ENCODE measurements at regions not wholly inside any gene's neighbourhood (a gene's known extent, or its start where the extent isn't known, plus 50 kb on each side); places are given as distances from the start of the nearest gene placed in this dataset.

DNA sequence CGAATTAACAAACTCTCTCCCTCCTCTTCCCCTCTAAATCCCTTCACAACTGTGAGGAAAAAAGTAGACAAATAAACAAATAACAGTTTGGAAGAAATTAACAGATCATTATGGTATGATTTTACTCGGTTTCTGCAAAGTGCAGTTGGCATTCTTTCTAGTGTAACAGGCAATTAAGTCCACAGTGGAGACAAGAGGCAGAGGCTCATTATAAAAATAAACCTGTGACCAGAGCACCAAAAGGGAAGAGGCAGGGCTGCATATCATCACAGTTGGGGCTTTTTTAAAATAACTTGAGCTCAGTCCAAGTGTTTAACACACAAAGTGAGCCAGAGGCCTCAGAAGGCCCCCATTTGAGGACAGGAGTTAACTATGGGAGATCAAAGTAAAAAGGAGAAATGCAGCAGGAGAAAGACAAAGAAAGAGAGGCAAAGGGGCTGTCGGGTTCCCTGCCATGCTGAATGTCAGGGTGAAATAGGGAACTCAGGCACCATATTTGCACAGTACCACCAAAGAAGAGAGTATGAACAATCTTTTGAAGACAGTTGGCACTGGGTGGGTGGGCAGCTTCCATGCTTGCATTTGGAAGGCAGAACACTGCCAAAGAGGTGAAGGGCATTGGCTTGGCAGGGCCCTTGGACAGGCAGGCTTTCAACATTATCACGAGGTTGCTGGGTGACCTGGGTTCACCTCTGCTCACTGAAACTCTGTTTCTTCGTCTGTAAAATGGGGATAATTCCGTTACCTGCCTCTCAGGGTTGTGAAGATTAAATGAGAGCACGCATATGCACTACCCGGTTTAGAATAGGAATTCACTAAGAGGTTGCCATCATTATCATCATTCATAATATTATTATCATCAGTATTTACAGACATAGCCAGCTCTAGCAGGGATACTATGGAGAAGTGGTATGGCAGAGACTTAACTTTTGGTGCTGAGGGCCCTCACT, 134.5 kb downstream of the MEX3B start:
- no peak for TF ChIP-seq POLR2A (IDR thresholded peaks at IDR 0.05)
- TF ChIP-seq, protein P1, sequence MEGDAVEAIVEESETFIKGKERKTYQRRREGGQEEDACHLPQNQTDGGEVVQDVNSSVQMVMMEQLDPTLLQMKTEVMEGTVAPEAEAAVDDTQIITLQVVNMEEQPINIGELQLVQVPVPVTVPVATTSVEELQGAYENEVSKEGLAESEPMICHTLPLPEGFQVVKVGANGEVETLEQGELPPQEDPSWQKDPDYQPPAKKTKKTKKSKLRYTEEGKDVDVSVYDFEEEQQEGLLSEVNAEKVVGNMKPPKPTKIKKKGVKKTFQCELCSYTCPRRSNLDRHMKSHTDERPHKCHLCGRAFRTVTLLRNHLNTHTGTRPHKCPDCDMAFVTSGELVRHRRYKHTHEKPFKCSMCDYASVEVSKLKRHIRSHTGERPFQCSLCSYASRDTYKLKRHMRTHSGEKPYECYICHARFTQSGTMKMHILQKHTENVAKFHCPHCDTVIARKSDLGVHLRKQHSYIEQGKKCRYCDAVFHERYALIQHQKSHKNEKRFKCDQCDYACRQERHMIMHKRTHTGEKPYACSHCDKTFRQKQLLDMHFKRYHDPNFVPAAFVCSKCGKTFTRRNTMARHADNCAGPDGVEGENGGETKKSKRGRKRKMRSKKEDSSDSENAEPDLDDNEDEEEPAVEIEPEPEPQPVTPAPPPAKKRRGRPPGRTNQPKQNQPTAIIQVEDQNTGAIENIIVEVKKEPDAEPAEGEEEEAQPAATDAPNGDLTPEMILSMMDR (IDR thresholded peaks at IDR 0.05): no peak
